NCI-H226 (cell line): ENCODE measurements at regions not wholly inside any gene's neighbourhood (a gene's known extent, or its start where the extent isn't known, plus 50 kb on each side); places are given as distances from the start of the nearest gene placed in this dataset.
"Not testable (repeated sequence)": the region's sequence is repeated elsewhere in the genome, so short reads cannot be mapped to it uniquely, and the experiment has no call there.

ENCODE experiments used
- DNase-seq: peaks from one replicate; pipeline ENCODE4 v3.0.0-alpha.2; 2015

DNA sequence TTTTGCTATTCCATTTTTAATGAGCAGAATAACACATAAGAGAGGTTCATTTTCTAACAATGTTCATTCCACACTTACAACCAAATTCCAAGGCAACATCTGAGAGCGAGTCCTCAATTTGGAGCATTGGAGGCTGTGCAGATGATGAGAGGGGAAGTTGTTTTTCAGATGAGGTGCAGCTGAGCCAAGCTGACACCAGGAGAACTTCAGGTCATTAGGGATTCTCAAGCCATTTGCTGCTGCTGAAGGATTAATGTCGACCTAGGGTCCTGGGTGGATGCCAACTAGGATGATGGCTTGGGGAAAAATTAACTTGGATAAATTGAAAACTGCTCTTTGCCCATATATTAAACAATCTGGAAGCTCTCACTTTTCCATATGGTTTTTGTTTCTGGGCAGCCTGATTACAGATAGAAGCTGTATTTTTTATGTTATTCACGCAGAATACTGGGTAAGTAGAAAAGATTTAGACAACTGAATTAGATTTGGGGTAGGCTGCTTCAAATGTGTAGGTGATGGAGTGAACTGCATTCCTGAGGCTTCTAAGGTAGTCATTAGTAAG is 206.4 kb upstream of the SLC39A10 start:
- DNase-seq, result no peak

DNA sequence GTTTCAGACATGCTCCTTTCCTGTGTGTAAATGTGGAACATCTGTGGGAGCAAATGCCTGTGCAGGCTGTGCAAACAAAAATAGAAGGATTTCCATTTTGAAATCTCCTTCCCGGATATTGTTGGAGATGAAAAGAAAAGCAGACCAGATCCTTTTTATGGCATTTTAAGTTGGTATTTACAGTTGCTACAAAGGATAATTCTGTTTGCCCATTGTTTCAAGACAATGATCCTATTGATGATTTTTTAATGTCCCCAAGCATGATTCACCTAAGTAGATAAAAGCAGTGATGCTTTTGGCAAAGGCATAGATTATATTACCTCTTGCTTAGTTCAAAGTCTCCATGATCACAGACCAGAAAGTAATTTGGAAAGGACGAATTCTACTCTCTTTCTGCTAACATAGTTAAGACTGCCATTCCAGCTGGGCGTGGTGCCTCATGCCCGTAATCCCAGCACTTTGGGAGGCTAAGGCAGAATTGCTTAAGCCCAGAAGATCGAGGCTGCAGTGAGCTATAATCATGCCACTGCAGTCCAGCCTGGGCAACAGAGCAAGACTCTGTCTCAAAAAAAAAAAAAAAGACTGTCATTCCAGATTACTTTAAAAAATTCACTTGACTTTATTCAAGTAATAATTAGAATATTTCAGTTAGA is 209.6 kb upstream of the SLC39A10 start:
- no peak for DNase-seq

DNA sequence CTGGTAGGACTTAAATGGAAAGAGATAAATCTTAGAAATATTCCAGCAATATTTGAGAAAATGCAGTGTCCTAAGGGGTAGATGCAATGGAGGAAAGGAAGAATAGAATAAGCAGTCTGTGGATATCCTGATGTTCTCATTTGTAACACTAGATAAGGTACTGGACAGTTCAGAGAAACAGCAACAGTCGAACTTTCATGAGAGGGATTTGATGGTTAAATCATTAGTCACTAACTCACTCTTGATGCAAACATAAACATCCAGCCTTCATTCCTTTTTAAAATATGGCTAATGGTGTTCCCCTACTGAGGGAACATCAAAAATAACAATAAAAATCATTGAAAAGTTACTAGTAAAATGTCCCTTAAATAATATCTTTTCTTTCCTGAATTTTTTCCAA is 211.4 kb upstream of the SLC39A10 start:
- peak; percentile 32 for DNase-seq

DNA sequence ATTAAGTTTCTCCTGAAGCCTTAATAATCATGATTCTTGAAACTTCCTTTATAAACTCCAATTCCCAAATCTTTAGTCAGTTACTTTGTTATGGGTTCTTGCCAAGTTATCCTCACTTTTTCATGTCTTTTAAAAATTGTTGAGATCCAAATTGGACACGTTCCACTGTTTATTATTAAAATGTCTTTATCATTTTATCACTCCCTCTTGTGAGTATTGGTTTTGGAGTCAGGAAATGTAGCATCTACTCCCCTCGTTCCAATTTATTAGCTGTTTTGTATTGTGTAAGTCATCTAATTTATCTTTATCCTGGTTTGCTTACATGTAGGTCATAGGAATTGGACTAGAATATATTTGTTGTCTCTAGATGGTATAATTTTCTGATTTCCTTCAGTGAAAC is 213.1 kb upstream of the SLC39A10 start:
- DNase-seq, result no peak

DNA sequence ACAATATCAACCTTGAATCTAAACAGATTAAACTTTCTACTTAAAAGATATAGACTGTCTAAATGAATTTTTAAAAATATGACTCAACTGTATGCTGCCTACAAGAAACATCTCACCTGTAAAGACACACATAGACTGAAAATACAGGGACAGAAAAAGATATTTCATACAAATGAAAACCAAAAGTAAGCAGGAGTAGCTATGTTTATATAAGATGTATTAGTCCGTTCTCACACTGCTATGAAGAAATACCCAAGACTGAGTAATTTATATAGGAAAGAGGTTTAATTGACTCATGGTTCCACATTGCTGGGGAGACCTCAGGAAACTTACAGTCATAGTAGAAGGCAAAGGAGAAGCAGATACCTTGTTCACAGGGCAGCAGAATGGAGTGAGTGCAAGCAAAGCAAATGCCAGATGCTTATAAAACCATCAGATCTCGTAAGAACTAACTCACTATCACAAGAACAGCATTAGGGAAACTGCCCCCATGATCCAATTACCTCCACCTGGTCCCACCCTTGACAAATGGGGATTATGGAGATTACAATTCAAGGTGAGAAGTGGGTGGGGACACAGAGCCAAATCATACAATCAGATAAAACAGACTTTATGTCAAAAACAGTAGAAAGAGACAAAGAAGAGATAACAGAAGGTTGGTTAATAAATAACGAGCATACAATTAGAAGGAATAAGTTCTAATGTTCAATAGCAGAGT is 214.4 kb upstream of the SLC39A10 start:
- no peak for DNase-seq

DNA sequence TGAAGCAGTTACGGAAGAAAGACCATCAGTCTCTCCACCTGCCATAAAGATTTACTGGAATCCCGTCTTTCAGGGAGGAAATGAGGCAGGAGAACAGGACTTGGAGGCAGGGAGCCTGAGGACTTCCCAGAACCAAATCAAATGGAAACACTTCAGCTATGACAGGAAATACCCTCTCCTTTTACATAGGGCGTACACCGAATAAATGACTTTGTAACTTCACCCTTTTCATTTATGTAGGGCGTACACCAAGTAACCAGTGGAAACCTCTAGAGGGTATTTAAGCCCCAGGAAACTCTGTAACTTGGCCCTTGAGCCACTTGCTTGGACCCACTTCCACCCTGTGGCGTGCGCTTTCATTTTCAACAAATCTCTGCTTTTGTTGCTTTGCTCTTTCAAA is 218.3 kb upstream of the SLC39A10 start:
- DNase-seq, result no peak

DNA sequence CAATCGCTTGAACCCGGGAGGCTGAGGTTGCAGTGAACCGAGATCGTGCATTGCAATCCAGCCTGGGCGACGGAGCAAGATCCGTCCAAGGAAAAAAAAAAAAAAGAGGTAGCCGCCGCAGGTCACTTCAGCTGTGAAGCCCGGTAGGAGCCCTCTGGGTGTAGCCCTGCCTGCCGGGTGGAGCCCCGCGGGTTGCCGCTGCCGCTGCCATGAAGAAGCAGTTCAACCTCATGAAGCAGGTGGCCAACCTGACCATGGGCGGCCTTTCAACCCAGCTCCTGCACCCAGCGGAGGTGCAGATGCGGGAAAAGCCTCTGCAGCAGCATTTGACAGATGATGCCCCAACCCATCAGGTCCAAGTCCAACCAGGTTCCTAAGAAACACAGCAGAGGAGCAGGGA is 219.5 kb upstream of the SLC39A10 start:
- DNase-seq, result no peak

DNA sequence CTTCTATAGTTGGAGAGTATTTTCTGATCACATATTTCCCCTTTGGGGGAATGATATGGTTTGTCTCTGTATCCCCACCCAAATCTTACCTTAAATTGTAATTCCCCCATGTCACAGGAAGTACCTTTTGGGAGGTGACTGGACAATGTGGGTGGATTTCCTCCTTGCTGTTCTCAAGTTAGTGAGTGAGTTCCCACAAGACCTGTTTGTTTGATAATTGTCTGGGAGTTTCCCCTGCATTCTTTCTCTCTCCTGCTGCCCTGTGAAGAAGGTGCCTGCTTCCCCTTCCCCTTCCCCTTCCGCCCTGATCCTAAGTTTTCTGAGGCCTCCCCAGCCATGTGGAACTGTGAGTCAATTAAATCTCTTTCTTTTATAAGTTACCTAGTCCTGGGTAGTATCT is 222.7 kb upstream of the SLC39A10 start:
- no peak for DNase-seq

DNA sequence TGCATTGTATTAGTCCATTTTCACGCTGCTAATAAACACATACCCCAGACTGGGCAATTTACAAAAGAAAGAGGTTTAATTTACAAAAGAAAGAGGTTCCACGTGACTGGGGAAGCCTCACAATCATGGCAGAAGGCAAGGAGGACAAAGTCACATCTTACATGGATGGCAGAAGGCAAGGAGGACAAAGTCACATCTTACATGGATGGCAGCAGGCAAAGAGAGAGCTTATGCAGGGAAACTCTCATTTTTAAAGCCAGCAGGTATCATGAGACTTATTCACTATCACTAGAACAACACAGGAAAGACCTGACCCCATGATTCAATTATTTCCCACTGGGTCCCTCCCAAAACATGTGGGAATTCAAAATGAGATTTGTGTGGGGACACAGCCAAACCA is 223.3 kb upstream of the SLC39A10 start:
- not testable (repeated sequence) for DNase-seq

DNA sequence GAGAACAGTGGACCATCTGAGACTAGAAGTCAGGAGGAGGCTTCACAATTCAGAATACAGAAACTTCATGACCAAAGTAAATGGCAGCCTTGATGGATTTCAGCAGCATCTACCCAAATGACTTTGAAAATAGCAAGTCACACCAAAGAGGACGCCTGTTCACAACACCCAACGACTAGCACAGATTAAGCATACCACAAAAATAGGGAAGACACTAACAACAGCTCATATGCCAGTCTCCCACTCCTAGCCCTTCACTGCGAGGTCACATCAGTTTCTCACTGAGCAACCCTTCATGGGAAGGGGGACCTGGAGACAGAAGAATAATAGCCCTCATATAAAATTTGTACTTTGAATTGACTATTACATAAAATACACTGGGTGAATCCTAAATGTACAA is 228.4 kb upstream of the SLC39A10 start:
- DNase-seq, result no peak

DNA sequence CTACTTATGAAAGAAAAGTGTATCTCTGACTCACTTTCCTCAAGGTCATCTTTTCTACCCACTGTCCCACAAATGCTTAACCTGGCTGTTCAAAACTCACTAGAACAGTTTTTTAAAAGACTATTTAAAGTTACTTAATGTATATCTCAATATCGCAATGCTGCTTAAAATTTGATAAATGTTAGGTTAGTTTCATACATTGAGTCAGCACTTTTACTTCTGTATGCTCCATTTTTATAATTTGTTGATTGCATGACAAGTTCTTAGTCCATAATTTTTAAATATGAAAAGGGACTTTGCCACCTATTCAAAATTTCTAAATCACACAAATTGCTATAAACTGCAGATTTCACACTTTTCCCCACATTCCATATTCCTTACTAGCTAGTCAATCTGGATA is 231.7 kb upstream of the SLC39A10 start:
- no peak for DNase-seq

DNA sequence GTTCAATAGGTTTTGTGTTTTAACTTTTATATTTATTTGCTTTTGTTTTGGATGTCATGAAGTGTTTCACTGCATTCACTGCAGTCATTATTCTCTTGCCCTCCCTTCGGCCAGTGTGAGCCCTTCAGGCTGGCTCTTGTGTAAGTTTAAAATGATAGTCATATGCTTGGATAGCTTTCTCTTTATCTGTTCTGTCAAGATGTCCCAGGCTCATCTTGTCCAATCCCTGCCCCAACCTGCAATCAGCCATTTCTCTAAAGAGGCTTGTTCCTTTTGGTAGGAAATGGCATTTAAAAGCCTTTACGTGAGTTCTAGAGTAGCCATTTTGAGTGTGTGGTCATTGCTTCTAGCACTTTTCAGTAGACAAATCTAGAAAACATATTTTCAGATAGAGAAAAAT is 238.0 kb upstream of the SLC39A10 start:
- no peak for DNase-seq

DNA sequence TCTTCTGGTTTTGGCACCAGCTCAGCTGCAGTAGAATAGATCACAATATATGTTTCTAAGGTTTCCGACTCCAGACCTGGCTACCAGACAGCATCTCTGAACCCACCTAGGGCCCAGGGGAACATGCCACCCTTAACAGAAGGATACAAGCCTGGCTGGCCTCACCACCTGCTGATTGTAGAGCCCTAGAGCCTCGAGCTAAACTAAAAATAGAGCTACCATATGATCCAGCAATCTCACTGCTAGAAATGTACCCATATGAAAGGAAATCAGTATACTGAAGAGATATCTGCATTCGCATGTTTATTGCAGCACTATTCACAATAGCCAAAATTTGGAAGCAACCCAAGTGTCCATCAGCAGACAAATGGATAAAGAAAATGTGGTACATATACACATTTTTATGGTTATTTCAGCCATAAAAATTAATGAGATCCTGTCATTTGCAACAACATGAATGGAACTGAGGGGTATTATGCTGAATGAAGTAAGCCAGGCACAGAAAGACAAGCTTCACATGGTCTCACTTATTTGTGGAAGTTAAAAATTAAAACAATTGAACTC is 242.4 kb upstream of the SLC39A10 start:
- no peak for DNase-seq

DNA sequence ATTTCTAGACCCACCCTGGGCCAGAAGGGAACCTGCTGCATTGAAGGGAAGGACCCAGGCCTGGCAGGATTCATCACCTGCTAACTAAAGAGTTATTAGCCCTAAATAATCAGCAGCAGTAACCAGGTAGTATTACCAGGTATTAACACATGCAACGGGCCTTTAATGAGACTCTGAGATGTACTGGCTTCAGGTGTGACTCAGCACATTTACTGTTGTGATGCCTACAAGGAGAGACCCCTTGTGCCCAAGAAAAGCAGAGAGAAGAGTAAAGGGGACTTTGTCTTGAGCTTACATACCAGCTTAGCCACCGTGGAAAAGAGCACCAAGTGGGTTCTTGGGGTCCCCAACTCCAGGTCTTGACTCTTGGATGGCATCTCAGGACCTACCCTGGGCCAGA is 243.1 kb upstream of the SLC39A10 start:
- no peak for DNase-seq

DNA sequence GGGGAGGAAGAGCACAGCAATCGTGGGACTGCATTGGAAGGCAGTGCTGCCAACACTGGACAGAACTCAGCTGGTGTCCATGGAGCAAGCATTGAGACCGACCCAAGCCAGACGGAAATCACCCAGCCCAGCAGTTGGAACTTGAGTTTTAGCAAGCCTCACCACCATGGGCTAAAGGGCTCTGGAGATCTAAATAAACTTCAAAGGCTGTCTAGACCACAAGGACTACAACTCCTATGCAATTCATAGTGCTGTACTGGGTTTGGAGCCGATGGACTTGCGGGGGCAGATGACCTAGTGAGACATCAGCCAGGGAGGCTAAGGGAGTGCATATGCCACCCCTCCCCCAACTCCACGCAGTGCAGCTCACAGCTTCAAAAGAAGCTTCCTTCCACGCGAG is 243.6 kb upstream of the SLC39A10 start:
- DNase-seq, result no peak

DNA sequence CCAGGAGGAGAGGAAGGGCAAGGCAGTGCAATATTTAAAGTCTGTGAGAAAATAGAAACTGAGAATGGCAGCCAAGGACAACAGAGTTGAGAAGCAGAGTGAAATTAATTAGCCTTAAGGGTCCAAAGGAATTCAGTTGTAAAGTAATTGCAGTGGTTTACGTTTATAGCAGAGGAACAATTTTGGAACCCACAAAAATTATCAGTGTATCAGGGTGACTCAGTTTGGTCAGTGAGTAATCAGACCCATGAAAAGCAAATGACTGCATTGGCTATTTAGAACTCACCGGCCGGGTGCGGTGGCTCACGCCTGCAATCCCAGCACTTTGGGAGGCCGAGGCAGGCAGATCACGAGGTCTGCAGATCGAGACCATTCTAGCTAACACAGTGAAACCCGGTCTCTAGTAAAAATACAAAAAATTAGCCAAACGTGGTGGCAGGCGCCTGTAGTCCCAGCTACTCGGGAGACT is 245.8 kb upstream of the SLC39A10 start:
- DNase-seq, result peak; percentile 22

DNA sequence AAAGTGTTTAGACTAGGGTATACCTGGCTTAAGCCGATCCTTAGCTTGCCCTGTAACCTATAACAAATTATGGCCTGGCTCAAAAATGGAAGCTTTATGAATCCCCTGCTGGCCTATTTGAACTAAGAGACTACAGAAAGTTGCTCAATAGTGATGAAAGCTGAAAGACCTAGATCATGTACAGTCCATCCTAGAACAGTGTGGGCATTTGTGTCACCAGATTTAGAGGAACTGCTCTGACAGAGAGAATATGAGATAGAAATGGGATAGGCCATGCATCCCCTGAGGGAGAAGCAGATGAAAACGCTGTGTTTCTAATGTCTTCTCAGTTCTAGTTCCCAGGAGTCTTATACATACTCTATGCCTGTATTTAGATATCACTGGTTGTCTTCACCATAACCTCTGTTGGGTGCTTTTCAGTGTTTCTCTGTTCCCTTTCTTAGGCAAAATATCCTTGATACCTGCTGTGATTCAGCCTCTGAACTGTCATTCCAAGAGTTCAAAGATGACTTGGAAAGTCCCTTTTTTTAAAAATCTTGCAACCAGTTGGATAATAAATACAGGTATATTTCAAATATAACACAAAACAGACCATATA is 246.9 kb upstream of the SLC39A10 start:
- no peak for DNase-seq

DNA sequence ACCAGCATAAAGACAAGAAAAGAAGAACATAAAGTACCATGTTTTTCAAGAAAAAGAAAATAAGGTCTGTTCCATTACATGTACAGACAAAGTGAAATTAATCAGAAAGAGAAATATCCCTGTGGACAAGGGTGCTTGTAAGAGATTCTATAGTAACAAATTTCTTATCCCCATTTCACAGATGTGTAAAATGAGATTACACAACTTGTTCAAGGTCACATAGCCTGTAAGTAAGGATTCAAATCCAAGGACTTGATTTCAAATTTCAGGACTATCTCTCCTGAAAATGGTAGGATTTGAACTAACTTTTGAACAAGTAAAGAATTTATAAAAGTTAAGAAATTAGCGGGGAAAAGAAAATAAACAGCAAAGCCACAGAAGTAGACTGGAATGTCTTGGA is 248.2 kb upstream of the SLC39A10 start:
- DNase-seq, result no peak

DNA sequence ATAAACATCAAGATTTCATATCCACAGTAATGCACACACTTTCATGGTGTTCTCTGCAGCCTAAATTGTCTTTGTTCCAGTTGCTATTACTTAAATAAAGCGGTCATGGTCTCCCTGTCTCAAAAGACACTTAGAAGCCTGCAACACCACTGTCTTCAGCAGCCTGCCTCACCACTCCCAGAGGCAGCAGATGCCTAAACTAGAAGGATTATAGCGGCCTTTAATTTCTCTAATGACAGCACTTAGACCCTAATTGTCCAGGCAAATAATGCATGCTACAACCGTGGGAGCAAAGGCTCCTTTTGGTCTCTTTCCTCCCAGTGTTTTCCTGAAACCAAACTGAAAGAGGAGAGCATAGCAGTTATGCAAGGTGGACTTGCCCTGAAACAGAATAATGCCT is 248.8 kb upstream of the SLC39A10 start:
- DNase-seq, result no peak

DNA sequence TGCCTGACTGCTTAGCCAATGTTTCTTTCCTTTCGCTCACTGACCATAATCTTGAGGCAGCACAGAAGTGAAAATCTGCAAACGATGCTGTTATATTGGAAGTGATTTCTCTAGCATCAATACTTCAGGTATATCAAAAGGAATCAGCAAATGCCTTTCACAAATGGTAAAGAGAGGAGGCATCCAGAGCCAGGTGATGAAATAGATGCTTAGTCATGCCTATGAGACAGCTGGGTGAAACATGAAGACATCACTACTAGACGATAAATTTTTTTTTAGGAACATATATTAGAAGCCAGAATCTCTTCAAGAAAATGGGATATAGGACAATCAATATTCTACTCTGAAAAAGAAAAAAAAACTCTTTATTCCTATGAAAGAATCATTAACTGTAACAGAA is 249.2 kb upstream of the SLC39A10 start:
- DNase-seq, result peak; percentile 57

DNA sequence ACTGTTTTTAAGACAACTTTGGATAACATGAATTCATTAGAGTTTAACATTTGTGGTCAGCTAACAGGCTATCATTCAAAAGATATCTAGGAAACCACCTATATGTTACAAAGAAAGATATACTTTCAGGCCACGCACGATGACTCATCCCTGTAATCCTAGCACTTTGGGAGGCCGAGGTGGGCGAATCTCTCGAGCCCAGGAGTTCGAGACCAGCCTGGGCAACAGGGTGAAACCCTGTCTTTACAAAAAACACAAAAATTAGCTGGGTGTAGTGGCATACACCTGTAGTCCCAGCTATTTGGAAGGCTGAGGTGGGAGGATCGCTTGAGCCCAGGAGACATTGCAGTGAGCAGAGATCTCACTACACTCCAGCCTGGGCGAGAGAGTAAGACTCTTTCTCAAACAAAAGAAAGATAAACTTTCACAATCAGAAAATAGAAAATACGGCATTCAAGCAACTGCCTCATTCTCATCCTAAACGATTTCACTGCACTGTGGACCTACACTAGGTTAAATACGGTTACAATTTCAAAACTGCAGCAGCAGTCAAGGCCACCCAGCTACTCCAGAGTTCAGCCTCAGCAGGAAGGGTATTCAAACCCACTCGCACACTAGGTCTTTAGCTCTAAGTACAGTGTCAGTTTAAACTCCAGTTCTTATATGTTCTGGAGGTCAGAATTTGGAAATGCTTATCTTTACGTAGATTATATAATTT is 250.0 kb upstream of the SLC39A10 start:
- DNase-seq, result peak; percentile 66

DNA sequence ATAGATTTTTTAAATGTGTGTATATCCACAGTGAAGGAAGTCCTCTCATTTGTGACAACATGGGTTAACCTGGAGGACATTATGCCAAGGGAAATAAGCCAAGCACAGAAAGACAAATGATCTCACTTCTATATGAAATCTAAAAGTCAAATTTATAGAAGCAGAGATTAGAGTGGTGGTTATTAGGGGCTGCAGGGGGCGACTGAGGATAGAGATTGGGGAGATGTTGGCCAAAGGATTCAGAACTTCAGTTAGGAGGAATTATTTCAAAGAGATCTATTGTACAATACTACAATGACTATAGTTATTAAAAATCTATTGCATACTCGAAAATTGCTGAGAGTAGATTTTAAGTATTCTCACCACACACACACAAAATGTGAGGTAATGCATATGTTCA is 252.4 kb upstream of the SLC39A10 start:
- DNase-seq, result no peak

DNA sequence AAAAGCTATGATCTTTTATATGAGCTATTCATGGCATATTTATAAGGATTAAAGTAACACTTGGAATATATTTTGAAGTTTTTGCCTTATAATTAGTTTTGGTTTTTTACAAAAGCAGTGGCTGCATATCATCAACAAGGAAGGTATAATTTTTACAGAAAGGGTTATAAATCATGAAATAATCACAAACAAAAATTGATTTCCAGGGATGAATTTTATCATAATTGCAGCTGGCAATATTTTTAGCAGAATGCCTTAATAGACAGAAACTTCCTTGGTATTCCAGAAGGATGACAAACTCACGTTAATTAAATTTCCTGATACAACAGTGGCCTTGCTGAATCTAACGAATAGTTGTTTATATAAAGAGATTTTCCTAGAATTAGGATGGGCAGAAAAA is 260.5 kb upstream of the SLC39A10 start:
- no peak for DNase-seq
